Caco-2 (cell line): ENCODE measurements at regions not wholly inside any gene's neighbourhood (a gene's known extent, or its start where the extent isn't known, plus 50 kb on each side); places are given as distances from the start of the nearest gene placed in this dataset.

Experiments used
- BruUV-seq: library from RNA; stranded (reverse); fragments of 400-500 nt; replicated peaks from 2 replicates; lab custom pipeline; 2021; lab: Mats Ljungman, UMichigan
- CTCF ChIA-PET: fragments of 300-600 bp; sonication (Branson Sonifier 250); formaldehyde crosslinking; loops from one replicate; lab custom pipeline; 2022; ENCODE audit warnings: antibody characterized with exemption; lab: Charles Lee
- POLR2A ChIA-PET: fragments of 300-600 bp; sonication (Branson Sonifier 250); formaldehyde crosslinking; loops from one replicate; lab custom pipeline; 2022; ENCODE audit warnings: antibody characterized with exemption; lab: Charles Lee
- DNase-seq, 2 experiments: peaks; one replicate each; pipeline versions ENCODE4 v3.0.0 to v3.0.0-alpha.2; 2020 to 2022
- H3K27me3 ChIP-seq: replicated peaks from 2 replicates; pipeline ENCODE4 v1.6.0; 2011; ENCODE audit warnings: low read length; ENCODE audit not compliant: control insufficient read depth, insufficient read depth
- H3K36me3 ChIP-seq: 2 replicates; pipeline ENCODE4 v1.5.1; 2011; ENCODE audit warnings: low read length; ENCODE audit not compliant: control insufficient read depth, insufficient read depth
- H3K4me1 ChIP-seq: fragments of 250-450 bp; sonication (Bioruptor Pico); 2 replicates; pipeline ENCODE4 v1.5.1; 2020; ENCODE audit warnings: mild to moderate bottlenecking
- H3K4me3 ChIP-seq: 2 replicates; pipeline ENCODE4 v1.5.1; 2011; ENCODE audit warnings: low read depth, mild to moderate bottlenecking, control low read depth, low read length
- H3K9me3 ChIP-seq: fragments of 250-450 bp; sonication (Bioruptor Pico); 2 replicates; pipeline ENCODE4 v1.5.1; 2020; ENCODE audit warnings: mild to moderate bottlenecking, moderate library complexity
- H3K27ac Mint-ChIP-seq: one replicate; pipeline ENCODE4 v1.8.0; 2022; ENCODE audit warnings: mixed read lengths; ENCODE audit not compliant: unreplicated experiment
- H3K27me3 Mint-ChIP-seq: one replicate; pipeline ENCODE4 v1.8.0; 2022; ENCODE audit warnings: mixed read lengths; ENCODE audit not compliant: insufficient read depth, unreplicated experiment
- H3K36me3 Mint-ChIP-seq: one replicate; pipeline ENCODE4 v1.8.0; 2022; ENCODE audit warnings: mild to moderate bottlenecking, mixed read lengths; ENCODE audit not compliant: insufficient read depth, unreplicated experiment
- H3K4me1 Mint-ChIP-seq: one replicate; pipeline ENCODE4 v1.8.0; 2022; ENCODE audit warnings: low read depth, mixed read lengths; ENCODE audit not compliant: unreplicated experiment
- H3K4me3 Mint-ChIP-seq: one replicate; pipeline ENCODE4 v1.8.0; 2022; ENCODE audit warnings: mild to moderate bottlenecking, moderate library complexity, mixed read lengths; ENCODE audit not compliant: unreplicated experiment
- H3K9me3 Mint-ChIP-seq: one replicate; pipeline ENCODE4 v1.8.0; 2022; ENCODE audit warnings: mixed read lengths; ENCODE audit not compliant: unreplicated experiment
- CTCF ChIP-seq, 2 experiments: fragments of 200-600 bp in 1 of 2; IDR thresholded peaks; 1 replicate in 1 of 2; 2 replicates in 1 of 2; pipeline versions ENCODE4 v1.5.1 to v1.8.0; 2011 to 2022; ENCODE audit warnings: antibody characterized with exemption in 1 of 2, control low read depth in 1 of 2, inconsistent platforms in 1 of 2, low read depth in 1 of 2, low read length in 1 of 2, mild to moderate bottlenecking in 1 of 2, moderate library complexity in 1 of 2; ENCODE audit not compliant: insufficient read depth in 1 of 2, severe bottlenecking in 1 of 2, unreplicated experiment in 1 of 2
- intact Hi-C: fragments of 100-400 bp; cut with micrococcal nuclease; formaldehyde crosslinking; loops from one replicate; pipeline ENCODE4 v1.10.0; 2022; ENCODE audit not compliant: unreplicated experiment

GRCh38 chr6:94376876-94377275 lies 957.5 kb upstream of the EPHA7 start:
- H3K36me3 ChIP-seq, result no peaks in the 10 kb centered on the region
- DNase-seq, result no peak
- H3K36me3 Mint-ChIP-seq, result no peaks in the 10 kb centered on the region
- H3K27me3 Mint-ChIP-seq, result no peaks in the 10 kb centered on the region
- no peak overlapping the region for H3K4me3 Mint-ChIP-seq
- no peak overlapping the region for H3K4me3 ChIP-seq
- no peaks in the 10 kb centered on the region for H3K4me1 ChIP-seq
- no peaks in the 10 kb centered on the region for H3K9me3 ChIP-seq
- no peaks in the 10 kb centered on the region for H3K4me1 Mint-ChIP-seq
- no peaks in the 10 kb centered on the region for H3K27me3 ChIP-seq
- BruUV-seq, result no TSS peak
- H3K9me3 Mint-ChIP-seq, result no peaks in the 10 kb centered on the region
- POLR2A ChIA-PET, result no interaction called here
- no peak overlapping the region for H3K27ac Mint-ChIP-seq
- no peak for TF ChIP-seq CTCF (IDR thresholded peaks at IDR 0.05; ENCODE audit: insufficient read depth in 1 of 2, low read depth in 1 of 2, low read length in 1 of 2, severe bottlenecking in 1 of 2, unreplicated experiment in 1 of 2)
- CTCF ChIA-PET, result no interaction called here
- intact Hi-C loops, result no loop called here

GRCh38 chr6:94372229-94372628 lies 952.9 kb upstream of the EPHA7 start:
- no peaks in the 10 kb centered on the region for H3K27me3 ChIP-seq
- POLR2A ChIA-PET, result no interaction called here
- CTCF ChIA-PET, result no interaction called here
- no peak overlapping the region for H3K27ac Mint-ChIP-seq
- H3K4me3 ChIP-seq, result no peak overlapping the region
- H3K36me3 Mint-ChIP-seq, result no peaks in the 10 kb centered on the region
- BruUV-seq, result no TSS peak
- no peaks in the 10 kb centered on the region for H3K9me3 ChIP-seq
- H3K36me3 ChIP-seq, result no peaks in the 10 kb centered on the region
- no peaks in the 10 kb centered on the region for H3K4me1 Mint-ChIP-seq
- H3K9me3 Mint-ChIP-seq, result no peaks in the 10 kb centered on the region
- H3K4me3 Mint-ChIP-seq, result no peak overlapping the region
- H3K27me3 Mint-ChIP-seq, result no peaks in the 10 kb centered on the region
- no peak for DNase-seq
- no peak for TF ChIP-seq CTCF (IDR thresholded peaks at IDR 0.05; ENCODE audit: insufficient read depth in 1 of 2, low read depth in 1 of 2, low read length in 1 of 2, severe bottlenecking in 1 of 2, unreplicated experiment in 1 of 2)
- intact Hi-C loops, result no loop called here
- H3K4me1 ChIP-seq, result no peaks in the 10 kb centered on the region

GRCh38 chr6:94367316-94367715 lies 948.0 kb upstream of the EPHA7 start:
- no peak for DNase-seq
- H3K27me3 ChIP-seq, result no peaks in the 10 kb centered on the region
- no peak overlapping the region for H3K4me3 ChIP-seq
- no peaks in the 10 kb centered on the region for H3K9me3 ChIP-seq
- H3K36me3 ChIP-seq, result no peaks in the 10 kb centered on the region
- H3K27ac Mint-ChIP-seq, result no peak overlapping the region
- H3K9me3 Mint-ChIP-seq, result no peaks in the 10 kb centered on the region
- no peaks in the 10 kb centered on the region for H3K4me1 Mint-ChIP-seq
- ChIA-PET POLR2A (no interaction called here), CTCF (no interaction called here)
- H3K4me3 Mint-ChIP-seq, result no peak overlapping the region
- H3K36me3 Mint-ChIP-seq, result no peaks in the 10 kb centered on the region
- intact Hi-C loops, result no loop called here
- no peak for TF ChIP-seq CTCF (IDR thresholded peaks at IDR 0.05; ENCODE audit: insufficient read depth in 1 of 2, low read depth in 1 of 2, low read length in 1 of 2, severe bottlenecking in 1 of 2, unreplicated experiment in 1 of 2)
- H3K27me3 Mint-ChIP-seq, result no peaks in the 10 kb centered on the region
- H3K4me1 ChIP-seq, result no peaks in the 10 kb centered on the region
- no TSS peak for BruUV-seq
